ENCODE measurements at regions not wholly inside any gene's neighbourhood (a gene's known extent, or its start where the extent isn't known, plus 50 kb on each side); places are given as distances from the start of the nearest gene placed in this dataset.
A peak's percentile ranks its signal among the peaks of the same experiment; 100 is the strongest.
"Not testable (repeated sequence)": the region's sequence is repeated elsewhere in the genome, so short reads cannot be mapped to it uniquely, and the experiment has no call there.

DNA sequence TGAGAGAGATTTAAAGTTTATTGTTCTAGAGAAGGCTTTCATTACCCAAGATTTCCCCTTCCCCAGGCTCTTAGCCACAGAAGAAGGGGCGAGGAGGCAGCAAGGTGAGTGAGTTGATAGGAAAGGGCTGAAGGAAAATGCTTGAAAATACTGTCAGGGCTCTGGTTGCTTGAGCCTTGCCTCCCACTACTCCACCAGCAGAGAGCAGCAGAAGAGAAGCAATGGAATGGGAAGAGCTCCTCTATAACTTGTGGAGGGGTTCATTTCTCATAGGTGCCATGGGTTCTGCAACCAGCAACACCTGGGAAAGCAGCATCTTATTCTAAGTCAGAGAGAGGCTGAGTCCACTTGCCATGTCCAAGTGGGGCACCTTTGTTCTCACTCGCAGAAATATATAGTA is 184.0 kb upstream of the CNTN6 start:
- peak; percentile 5 for DNase-seq (ENCODE audit: extremely low read depth, low read depth)

DNA sequence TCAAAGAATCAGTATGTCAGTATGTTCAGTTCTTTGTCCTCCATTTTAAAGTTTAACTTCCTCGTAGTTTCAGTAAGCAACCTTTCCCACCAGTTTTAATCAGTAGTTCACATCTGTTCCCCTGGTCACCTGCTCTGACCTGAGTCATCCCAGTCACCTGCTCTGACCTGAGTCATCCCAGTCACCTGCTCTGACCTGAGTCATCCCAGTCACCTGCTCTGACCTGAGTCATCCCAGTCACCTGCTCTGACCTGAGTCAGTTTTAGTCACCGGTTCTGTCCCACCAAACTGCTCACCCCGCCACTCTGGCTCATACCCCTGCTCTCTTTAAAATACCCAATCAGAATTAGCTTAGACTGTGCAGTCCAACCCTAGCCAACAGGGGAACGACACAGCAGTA is 180.1 kb upstream of the CNTN6 start:
- DNase-seq (ENCODE audit: extremely low read depth, low read depth) = not testable (repeated sequence)

DNA sequence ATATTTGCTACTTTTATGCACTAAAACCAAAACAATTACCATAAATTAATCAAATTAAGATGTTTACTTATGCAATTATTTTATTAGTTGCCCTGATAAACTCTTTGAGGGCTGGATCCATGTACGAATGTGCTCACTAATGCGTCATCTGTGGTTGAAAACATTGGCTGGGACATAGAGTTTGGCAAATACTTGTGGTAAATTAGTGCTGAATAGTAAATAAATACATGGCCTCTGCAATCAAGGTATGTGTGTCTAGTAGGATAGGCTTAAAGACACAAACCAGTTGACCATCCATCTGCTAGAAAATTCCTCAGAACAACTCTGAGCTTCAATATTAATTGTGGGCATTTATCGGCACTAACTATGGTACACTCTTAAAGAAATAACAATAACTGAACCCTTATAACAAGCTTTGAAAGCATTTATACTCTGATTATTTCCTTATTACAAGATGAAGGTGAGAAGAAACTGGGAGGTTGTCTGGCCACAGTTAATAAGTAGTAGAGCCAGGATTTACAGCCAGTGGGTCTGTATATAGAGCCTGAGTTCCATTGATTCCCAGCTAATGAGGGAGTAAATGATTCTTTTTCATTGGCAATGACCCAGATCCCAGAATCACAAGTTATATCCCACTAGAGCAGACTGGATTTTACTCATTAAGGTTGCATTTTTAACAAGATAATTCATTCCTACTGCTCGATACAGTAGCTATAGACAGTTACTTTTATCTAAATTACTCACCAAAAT is 169.5 kb upstream of the CNTN6 start:
- no peak for DNase-seq (ENCODE audit: extremely low read depth, low read depth)

DNA sequence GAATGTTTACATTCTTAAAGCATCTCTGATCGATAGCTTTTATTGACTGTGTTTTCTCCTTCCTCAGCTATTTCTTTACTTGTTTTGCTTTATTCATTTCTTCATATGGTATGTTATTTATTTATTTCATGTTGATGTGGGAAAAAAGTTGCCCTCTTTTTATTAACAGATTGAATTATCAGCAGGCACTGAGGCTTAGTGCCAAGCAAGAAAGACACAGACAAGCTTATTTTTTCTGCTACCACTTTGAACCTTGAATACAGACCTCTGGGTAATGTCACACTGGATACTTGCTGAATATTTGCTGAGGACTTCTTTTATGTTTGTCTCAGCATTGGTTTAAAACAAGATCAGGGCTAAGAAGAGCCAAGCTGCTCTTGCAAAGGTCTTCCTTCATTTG is 162.0 kb upstream of the CNTN6 start:
- no peak for DNase-seq (ENCODE audit: extremely low read depth, low read depth)

DNA sequence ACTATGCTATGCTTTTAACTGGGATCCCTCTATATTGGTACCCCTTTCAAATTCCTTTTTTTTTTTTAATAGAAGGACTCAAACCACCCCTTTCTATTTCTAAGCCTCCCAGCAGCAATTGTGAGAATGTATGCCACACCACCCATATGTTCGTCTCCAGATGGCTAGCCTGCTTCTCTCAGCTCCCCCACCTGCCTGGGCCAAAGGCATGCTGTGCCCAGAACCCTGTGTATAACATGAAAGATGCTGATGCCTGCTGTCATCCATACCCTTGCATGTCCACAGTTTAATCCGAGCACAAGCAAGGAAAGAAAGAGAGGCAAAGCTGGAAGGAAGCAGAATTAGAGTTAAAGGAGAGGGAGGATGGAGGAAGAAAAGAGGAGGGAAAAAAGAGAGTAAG is 159.5 kb upstream of the CNTN6 start:
- no peak for DNase-seq (ENCODE audit: extremely low read depth, low read depth)

DNA sequence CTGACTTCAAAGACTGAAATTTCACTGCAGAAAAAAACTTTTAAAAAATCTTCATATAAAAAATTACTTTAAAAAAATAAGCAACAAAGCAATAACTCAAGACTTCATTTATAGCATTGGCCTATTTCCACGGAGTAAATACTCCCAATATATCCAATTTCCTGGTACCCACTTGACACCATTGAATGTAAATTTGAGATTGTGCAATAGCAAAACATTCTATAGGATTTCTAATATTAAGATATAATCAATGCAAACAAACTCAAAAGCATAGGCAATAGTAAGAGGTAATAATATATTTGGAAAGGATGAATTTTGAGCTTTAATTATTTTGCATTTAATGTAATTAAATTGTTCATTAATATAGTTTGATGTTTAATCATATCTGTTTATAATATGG is 148.0 kb upstream of the CNTN6 start:
- DNase-seq (ENCODE audit: extremely low read depth, low read depth) = no peak

DNA sequence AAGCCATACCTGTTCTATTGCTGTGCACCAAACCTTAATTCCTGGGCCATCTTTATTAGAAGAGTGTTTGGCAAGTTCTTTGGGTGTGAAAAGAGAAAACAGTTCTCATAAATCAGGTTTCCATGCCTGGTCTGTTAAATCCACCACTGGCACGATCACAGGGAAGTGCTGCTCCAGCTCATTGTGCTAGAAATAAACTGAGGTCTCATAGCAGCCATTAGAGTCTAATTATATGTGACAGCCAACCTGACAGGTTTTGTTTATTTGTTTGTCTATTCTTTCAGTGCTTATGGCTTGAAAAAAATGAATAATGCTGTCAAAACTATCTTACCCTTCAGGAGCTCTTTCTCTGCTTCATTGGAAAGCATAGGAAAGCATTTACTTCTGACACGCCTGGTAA is 147.1 kb upstream of the CNTN6 start:
- no peak for DNase-seq (ENCODE audit: extremely low read depth, low read depth)

DNA sequence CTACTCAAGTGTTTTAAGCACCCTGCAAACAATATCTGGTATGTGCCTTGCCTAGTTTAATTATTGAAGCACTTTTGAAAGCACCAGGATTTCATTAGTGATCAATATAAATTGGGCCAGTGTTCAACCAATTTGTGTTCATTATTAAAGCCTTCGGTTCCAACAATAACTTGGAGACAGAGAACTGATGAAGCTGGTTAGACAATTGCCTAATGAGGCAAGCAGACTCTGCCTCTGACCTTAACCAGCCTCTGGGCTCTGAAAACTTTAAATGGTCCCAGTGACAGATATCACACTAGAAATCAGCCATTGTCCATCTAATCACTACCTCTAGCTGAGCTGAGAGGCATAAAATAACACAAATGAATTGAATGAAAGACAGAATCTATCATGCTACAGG is 139.9 kb upstream of the CNTN6 start:
- DNase-seq (ENCODE audit: extremely low read depth, low read depth) = no peak

DNA sequence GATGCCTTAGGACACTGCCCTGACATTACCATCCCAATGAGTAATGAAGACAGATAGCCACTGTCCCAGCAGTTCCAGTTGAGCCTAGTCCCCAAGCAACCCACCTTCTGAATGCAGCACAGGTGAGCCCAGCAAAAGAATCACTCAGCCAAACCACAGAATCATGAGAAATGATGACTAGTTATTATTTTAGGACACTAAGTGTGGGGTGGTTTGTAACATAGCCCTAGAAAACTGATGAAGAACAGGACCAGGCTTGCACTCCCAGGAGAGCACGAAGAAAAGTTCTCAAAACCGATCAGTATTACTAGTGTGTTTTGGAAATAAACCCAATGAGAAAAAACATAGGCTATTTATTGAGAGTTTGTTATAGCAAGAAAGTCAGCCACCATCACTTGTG is 129.6 kb upstream of the CNTN6 start:
- DNase-seq (ENCODE audit: extremely low read depth, low read depth) = no peak

DNA sequence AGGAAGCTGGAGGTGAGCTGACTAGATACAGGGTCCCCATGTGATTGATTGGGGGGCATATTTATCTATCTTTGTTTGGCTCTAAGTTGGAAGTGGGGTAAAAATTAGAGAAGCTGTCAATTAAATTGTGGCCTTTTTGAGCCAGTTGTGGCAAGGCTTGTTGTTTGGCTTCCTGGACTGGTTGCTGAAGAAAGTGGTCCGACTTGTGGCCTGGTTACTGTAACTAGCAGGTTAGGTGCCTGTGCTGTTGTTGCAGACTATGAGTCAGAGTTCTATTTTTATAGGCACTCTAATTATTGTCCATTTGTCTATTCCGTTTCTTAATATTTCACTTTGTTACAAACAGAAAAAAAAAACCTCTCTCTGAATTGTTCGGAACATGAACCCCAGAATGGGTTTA is 129.1 kb upstream of the CNTN6 start:
- DNase-seq (ENCODE audit: extremely low read depth, low read depth) = no peak

DNA sequence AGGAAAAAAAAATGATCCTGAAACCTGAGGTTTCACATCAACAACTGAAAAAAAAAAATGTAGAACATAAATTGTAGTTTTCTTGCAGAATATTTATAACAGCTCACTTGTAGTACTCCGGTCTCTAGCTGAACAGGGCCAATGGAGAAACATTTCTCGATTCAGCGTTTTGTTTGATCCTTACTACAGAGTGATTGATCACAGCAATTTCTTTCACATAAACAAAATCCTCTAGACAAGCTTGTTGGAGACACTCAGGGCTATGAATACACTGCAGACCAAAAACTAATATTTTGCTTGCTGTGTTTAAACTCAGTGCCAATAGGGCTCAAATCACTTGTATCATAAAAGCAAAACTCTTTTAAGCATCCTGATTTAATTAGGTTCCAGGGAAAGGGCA is 127.0 kb upstream of the CNTN6 start:
- no peak for DNase-seq (ENCODE audit: extremely low read depth, low read depth)

DNA sequence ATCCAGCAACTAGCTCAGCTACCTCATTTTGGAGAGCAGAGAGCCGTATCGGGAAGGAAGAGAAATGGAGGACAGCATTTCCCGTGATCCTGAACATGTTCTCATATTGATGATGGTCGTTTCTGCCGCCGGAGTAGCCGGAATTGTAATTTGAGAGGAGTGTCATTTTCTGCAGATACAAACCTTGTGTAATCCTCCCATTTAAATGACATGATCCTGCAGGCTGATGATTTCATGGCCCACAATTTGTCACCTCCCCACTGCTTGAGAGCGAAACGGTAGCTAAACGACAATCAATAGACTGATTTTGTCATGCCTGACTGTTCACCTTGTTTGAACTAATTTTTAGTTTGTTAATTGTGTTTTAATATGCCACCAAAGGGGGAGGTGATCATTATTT is 126.5 kb upstream of the CNTN6 start:
- no peak for DNase-seq (ENCODE audit: extremely low read depth, low read depth)

DNA sequence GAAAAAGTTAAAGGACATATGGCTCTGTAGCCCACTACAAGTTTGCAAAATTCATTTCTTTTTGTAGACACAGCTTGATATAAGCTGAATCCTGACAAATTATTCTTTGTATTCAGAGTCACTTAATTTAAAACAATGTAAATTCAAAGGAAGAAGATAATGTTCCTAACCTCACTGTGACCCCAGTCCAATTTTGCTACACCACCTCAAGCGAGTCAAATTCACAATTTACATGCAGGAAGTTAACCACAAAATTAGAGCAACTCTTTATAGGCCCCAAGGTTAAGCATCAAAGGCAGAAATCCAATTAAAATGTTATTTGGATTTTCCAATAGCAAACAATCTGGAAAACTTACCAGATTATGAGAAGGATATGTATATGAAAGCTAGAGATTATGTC is 119.5 kb upstream of the CNTN6 start:
- no peak for DNase-seq (ENCODE audit: extremely low read depth, low read depth)

DNA sequence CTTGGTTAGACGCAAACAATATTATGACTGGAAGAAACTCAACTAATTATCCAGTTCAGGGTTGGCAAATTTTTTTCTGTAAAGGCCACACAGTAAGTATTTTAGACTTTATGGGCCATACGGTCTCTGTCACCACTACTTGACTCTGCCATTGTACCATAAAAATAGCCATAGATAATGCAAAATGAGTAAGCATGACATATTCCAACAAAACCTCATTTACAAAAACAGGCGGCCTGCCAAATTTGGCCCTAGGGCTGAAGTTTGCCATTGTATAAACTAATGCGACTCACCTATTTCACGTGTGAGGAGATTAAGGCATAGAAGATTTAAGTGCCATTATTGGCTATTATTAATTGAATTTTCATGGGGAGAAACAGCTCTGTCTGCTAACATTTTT is 116.8 kb upstream of the CNTN6 start:
- DNase-seq (ENCODE audit: extremely low read depth, low read depth) = no peak

DNA sequence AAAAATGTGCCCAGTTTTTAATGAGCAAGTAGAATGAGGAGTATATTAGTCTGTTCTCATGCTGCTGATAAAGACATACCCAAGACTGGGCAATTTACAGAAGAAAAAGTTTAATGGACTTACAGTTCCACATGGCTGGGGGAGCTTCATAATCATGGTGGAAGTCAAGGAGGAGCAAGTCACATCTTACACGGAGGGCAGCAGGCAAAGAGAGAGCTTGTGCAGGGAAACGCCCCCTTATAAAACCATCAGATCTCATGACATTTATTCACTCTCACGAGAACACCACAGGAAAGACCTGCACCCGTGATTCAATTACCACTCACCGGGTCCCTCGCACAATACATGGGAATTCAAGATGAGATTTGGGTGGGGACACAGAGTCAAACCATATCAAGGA is 111.7 kb upstream of the CNTN6 start:
- no peak for DNase-seq (ENCODE audit: extremely low read depth, low read depth)

DNA sequence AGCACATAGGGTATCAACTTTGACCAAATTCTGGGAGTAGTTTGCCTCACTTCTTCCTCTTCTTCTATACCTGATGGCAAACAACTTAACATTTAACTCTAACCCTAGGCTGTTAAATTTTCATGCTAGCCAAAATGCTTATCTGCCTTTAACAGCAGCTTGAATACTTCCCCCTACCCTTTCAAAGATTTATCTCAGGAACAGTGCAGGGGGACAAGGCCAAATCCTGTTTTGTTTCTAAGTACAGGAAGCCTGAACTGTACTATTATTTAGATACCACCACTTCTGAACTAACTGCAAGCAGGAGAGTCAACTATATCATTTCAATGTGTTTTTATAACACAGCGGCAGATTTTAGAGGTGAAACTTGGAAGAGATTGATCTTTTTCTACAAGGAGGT is 104.0 kb upstream of the CNTN6 start:
- DNase-seq (ENCODE audit: extremely low read depth, low read depth) = no peak

DNA sequence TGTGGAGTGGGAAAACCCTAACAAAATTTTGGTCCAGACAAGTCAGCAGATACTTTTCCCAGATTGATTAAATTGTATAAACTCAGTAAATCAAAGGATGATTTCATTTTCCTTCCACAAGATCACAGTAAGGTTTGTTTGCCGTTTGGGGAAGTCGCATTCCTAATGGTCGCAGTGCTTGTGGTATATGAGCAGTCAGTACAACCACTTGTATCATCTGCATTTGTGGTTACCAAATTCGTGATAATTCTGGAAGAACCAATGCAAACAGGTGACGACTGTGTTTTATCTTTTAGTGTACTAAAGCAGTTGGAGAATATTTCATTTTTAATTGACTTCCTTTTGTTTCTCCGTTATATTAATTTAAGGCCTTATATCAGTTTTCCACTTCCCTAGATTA is 100.0 kb upstream of the CNTN6 start:
- DNase-seq (ENCODE audit: extremely low read depth, low read depth) = no peak

DNA sequence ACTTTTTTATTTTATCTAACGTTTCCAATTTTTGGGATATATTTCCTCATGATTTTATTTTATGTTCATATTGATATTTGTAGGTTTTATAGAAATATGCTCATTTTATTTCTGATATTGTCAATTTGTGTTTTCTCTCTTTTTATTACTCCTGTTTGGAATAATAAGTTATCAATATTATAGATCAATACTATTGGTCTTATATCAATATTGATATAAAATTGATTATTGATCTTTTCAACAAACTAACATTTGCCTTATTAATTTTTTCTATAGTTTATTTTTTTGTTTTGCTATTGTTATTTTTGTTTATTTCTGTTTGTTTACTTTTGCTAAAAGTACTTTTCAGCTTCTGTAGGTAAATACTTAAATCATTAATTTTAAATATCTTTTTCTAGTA is 90.8 kb upstream of the CNTN6 start:
- no peak for DNase-seq (ENCODE audit: extremely low read depth, low read depth)

DNA sequence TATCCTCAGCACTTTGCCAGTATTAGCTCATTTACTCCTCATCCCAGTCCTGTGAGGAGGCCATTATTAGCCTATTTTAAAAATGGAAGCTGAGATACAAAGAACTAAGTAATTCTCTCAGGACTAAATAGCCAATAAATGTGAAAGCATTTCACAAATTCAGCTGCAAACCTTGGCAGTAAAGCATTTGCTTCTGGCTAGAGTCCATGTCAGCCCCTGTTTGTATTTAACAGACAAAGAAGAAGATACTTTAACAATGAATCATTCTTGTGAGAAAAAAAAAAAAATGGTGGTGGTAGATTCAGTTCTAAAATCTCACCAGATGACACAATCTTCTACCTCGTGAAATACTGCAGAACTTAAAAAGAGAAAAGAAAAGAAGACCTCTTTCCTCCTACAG is 85.0 kb upstream of the CNTN6 start:
- no peak for DNase-seq (ENCODE audit: extremely low read depth, low read depth)

DNA sequence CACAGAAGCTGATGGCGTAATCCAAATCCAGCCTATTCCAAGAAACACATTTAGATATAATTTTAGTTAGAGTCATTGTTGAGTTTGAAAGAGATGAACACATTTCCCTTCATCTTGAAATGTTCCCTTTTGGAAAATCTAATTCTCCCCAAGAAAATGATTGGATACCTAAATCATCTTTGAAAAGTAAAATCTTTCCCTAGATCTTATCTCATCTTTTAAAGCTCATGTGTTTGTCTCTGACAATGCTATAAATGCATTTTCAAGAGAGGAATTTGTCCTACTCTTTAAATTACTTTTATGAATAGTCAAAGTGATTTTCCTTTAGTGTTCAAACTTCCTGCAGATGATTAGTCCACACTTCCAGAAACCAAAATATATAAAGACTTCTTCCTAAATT is 82.6 kb upstream of the CNTN6 start:
- DNase-seq (ENCODE audit: extremely low read depth, low read depth) = no peak

DNA sequence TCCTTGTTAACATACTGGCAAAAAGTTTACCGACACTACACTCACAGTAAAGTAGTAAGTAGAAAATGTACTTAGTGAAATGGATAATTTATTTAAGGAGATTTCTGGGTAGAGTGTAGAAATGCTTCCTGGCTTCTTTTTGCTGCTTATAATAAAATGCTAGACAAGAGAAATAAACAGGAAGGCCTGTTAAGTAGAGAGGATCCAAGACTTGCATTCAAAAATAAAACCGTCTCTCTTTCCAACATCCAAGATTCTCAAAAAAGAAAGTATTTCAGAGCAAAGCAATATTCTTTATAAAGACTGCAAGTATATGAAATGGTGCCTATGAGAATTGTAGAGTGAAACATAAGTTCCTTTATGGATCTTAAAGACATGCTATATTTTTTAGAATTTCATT is 77.0 kb upstream of the CNTN6 start:
- no peak for DNase-seq (ENCODE audit: extremely low read depth, low read depth)

DNA sequence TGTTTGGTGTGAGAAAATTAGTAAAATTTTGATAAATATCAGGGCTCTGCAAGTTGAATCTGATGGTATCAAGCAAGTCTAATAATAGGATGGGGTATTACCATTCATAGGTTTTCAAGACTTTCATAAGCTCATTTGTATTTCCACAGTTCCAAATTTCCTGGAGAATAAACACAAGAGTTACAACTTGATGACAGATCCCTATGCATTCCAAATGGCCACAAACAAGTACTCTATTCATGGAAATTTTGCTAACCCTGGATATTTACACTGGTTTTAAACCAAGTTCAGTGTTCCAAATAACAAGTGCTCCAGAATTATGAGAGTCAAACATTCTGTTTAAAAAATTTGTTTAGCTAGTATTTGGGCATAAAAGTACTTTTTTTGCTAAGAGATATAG is 75.0 kb upstream of the CNTN6 start:
- DNase-seq (ENCODE audit: extremely low read depth, low read depth) = no peak

DNA sequence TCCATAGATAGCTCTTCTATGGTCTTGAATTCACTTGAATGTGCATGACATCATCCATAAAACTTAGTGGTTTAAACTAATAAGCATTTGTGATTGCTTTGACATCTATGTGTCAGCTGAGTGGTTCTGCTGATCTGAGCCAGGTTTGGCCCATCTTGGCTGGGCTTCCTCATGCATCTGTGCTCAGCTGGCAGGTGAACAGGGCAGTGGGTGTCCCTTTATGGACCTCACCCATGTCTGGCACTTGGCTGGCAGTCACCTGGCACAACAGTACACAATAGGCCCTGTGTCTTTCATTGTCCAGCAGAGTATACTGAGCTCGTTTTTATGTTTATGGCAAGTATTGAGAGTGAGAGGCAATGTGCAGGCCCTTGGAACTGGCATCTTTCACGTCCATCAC is 73.7 kb upstream of the CNTN6 start:
- no peak for DNase-seq (ENCODE audit: extremely low read depth, low read depth)
